ENCODE measurements at regions not wholly inside any gene's neighbourhood (a gene's known extent, or its start where the extent isn't known, plus 50 kb on each side); places are given as distances from the start of the nearest gene placed in this dataset.

DNA sequence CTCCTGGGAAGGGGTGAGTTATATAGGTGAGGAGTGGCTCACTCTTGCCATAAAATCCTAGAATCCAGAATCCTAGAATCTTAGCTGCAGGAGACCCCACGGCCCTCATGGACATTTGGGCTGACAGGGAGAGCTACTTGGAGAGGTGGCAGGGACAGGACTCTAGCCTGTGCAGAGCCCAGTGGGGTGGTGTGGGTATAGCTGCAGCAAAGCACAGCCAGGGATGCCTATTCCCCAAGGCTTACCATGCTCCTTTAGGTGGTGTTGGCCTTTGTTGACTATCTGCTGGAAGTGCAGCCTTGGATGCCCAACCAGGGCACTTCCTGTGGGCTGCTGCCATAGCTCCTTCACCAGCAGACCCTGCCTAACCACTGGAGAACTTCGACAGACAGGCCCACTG, 70.0 kb upstream of the PTPN3 start:
- no peaks in the 10 kb centered on the region for H3K4me1 ChIP-seq (replicated peaks; ENCODE audit: insufficient read depth)
- no peak for TF ChIP-seq CTCF (conservative IDR thresholded peaks at IDR 0.05)
- no peak for TF ChIP-seq EZH2 (IDR thresholded peaks at IDR 0.05; ENCODE audit: low read depth)
- no peaks in the 10 kb centered on the region for H3K36me3 ChIP-seq (ENCODE audit: low read depth)
- ChIA-PET CTCF (no interaction called here), POLR2A (ENCODE audit: unreplicated experiment) (no interaction called here)
- no peaks in the 10 kb centered on the region for H3K9me2 ChIP-seq (ENCODE audit: insufficient read depth)
- H3F3A ChIP-seq (ENCODE audit: insufficient read depth, low read depth) = no peaks in the 10 kb centered on the region
- DNase-seq = no peak
- intact Hi-C loops (cut with micrococcal nuclease; ENCODE audit: unreplicated experiment) = no loop called here
- no peak overlapping the region for H3K4me2 ChIP-seq
- H3K79me2 ChIP-seq (ENCODE audit: low read depth) = no peaks in the 10 kb centered on the region
- H3K4me3 ChIP-seq = no peak overlapping the region
- H3K27me3 ChIP-seq (ENCODE audit: insufficient read depth, low read depth) = no peaks in the 10 kb centered on the region
- H2AFZ ChIP-seq = no peak overlapping the region
- H4K20me1 ChIP-seq (ENCODE audit: insufficient read depth) = no peaks in the 10 kb centered on the region
- no TSS peak for BruUV-seq (replicated peaks)
- peaks cover 11% of the 10 kb centered on the region for H3K9me3 ChIP-seq (ENCODE audit: insufficient read depth, low read depth)
- H3K27ac ChIP-seq = no peak overlapping the region

DNA sequence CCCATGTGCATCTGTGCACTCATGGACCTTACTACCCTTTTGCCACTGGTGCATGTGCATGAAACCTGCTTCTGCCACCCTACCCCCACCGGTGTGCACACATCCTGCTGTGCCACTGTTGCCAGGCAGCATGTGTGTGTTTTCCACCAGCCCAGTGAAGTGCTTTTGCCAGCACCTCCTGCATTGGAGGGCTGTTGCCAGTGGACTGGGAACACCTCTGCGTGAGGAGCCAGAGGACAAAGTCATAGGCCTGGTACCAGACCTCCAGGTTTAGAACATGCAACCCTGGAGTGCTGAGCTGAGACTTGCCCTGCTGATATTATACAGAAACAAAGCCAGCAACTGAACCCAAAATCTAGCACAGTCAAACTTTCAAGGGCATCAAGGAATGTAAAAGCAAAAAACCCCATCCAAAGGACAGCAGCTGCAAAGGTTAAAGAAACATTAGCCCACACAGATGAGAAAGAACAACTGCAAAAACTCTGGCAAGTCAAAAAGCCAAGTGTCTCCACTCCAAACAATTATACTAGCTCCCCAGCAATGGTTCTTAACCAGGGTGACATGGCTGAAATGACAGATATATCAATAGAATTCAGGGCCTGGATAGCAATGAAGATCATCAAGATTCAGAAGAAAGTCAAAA, 70.6 kb upstream of the PTPN3 start:
- Histone ChIP-seq H3K9me2 (ENCODE audit: insufficient read depth) (no peaks in the 10 kb centered on the region), H3K27me3 (ENCODE audit: insufficient read depth, low read depth) (no peaks in the 10 kb centered on the region), H4K20me1 (ENCODE audit: insufficient read depth) (no peaks in the 10 kb centered on the region), H2AFZ (no peak overlapping the region), H3K36me3 (ENCODE audit: low read depth) (no peaks in the 10 kb centered on the region), H3K79me2 (ENCODE audit: low read depth) (no peaks in the 10 kb centered on the region), H3F3A (ENCODE audit: insufficient read depth, low read depth) (no peaks in the 10 kb centered on the region), H3K4me1 (replicated peaks; ENCODE audit: insufficient read depth) (no peaks in the 10 kb centered on the region), H3K27ac (no peak overlapping the region), H3K9me3 (ENCODE audit: insufficient read depth, low read depth) (peaks cover 11% of the 10 kb centered on the region), H3K4me2 (no peak overlapping the region), H3K4me3 (no peak overlapping the region)
- CTCF ChIA-PET = no interaction called here
- TF ChIP-seq EZH2 (IDR thresholded peaks at IDR 0.05; ENCODE audit: low read depth) (no peak), CTCF (conservative IDR thresholded peaks at IDR 0.05) (no peak)
- no TSS peak for BruUV-seq (replicated peaks)
- intact Hi-C loops (cut with micrococcal nuclease; ENCODE audit: unreplicated experiment) = no loop called here
- DNase-seq = no peak
- POLR2A ChIA-PET (ENCODE audit: unreplicated experiment) = no interaction called here

DNA sequence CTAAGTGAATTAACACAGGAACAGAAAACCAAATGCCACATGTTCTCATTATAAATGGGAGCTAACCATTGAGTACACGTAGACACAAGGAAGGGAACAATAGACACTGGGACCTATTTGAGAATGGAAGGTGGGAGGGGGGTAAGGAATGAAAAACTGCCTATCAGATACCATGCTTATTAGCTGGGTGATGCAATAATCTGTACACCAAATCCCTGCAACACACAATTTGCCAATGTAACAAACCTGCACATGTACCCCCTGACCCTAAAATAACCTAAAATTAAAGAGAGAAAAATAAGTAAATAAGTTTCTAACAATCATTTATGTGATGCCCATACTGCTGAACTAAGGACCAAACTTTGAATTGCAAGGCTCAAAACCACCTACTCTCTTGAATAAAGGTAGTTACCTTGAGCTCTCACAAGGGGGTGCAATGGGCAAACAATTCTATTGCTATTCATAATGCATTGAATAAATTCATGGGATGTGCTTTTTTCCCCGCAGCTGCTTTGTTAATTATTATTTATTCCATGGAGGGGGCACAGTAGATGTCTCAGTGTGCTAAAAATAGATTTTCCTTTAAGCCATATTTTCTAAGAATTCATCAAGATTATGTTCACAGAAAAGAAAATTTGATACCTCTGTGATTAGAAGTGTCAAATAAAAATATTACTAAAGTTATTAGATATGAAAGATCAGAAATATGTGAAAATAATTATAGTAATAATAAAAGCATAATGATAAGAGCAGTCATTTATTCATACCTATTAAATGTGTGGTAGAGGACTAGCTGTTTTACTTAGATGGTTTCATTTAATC, 76.2 kb upstream of the PTPN3 start:
- POLR2A ChIA-PET (ENCODE audit: unreplicated experiment) = interaction anchor here (0.6 to 0.7 kb wide), 2 partner anchors 9 to 328 kb away, joined by 4 to 6 read pairs; no protein-coding TSS in a partner anchor
- peak in 1 of 2 experiments; percentile 45 for DNase-seq
- H2AFZ ChIP-seq = no peak overlapping the region

More for the DNA sequence above, 76.2 kb upstream of the PTPN3 start:
- Histone ChIP-seq H3K9me2 (ENCODE audit: insufficient read depth) (no peaks in the 10 kb centered on the region), H3F3A (ENCODE audit: insufficient read depth, low read depth) (no peaks in the 10 kb centered on the region; the same call in 1 of the 2 replicates), H3K9me3 (ENCODE audit: insufficient read depth, low read depth) (peaks cover 13% of the 10 kb centered on the region), H4K20me1 (ENCODE audit: insufficient read depth) (no peaks in the 10 kb centered on the region), H3K4me1 (replicated peaks; ENCODE audit: insufficient read depth) (no peaks in the 10 kb centered on the region), H3K36me3 (ENCODE audit: low read depth) (no peaks in the 10 kb centered on the region), H3K4me2 (no peak overlapping the region), H3K27me3 (ENCODE audit: insufficient read depth, low read depth) (no peaks in the 10 kb centered on the region), H3K4me3 (no peak overlapping the region), H3K79me2 (ENCODE audit: low read depth) (no peaks in the 10 kb centered on the region), H3K27ac (no peak overlapping the region)
- no TSS peak for BruUV-seq (replicated peaks)
- TF ChIP-seq EZH2 (IDR thresholded peaks at IDR 0.05; ENCODE audit: low read depth) (no peak), CTCF (conservative IDR thresholded peaks at IDR 0.05) (peak; percentile 89)
- intact Hi-C loops (cut with micrococcal nuclease; ENCODE audit: unreplicated experiment) = loop anchor here (1.0 to 2.0 kb wide), 6 partner anchors 79 to 579 kb away; partner anchors contain the start of gene PALM2AKAP2
- CTCF ChIA-PET = interaction anchor here (0.6 to 1.0 kb wide), 6 partner anchors 169 to 620 kb away, joined by 3 to 6 read pairs (median 3); no protein-coding TSS in a partner anchor
